ENCODE measurements at regions not wholly inside any gene's neighbourhood (a gene's known extent, or its start where the extent isn't known, plus 50 kb on each side); places are given as distances from the start of the nearest gene placed in this dataset.

DNA sequence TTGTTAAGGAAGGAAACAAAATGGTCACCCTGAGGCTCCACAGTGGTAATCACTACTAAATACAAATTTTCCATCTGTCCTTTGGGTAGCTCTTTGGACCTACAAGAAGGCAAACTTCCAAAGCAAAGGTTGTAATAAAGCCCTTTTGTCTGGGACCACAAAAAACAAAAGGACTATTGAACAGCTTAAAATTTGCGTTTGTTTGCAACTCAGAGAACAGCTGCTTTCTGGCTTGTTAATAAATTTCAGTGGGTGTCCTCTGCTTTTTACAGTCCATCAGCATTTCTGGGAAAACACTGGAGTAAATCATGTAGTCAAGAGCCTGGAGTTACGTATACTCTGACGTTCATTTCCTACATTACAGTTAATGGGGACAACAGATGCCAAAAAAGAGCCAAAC, 439.7 kb upstream of the DIAPH2 start:
- H4K20me1 ChIP-seq (ENCODE audit: low read length): no peaks in the 10 kb centered on the region
- H3K27ac ChIP-seq (ENCODE audit: low read length): no peak overlapping the region
- BruUV-seq (replicated peaks): no TSS peak
- ChIA-PET CTCF (no interaction called here), POLR2A (ENCODE audit: unreplicated experiment) (no interaction called here)
- H3K4me1 ChIP-seq (ENCODE audit: insufficient read depth, low read length): no peaks in the 10 kb centered on the region
- H3K9ac ChIP-seq (ENCODE audit: low read length): no peak overlapping the region
- no peaks in the 10 kb centered on the region for H3K9me3 ChIP-seq (ENCODE audit: low read length)
- DNase-seq (no peak), ATAC-seq (no peak)
- no peak overlapping the region for H3K4me3 ChIP-seq (ENCODE audit: low read length)
- no peak overlapping the region for H3K4me2 ChIP-seq (ENCODE audit: low read length)
- H3K79me2 ChIP-seq (ENCODE audit: low read length): no peaks in the 10 kb centered on the region
- H3K9me2 ChIP-seq (replicated peaks; ENCODE audit: low read length): no peaks in the 10 kb centered on the region
- intact Hi-C loops (cut with micrococcal nuclease): no loop called here
- no peaks in the 10 kb centered on the region for H3F3A ChIP-seq (ENCODE audit: low read length, unreplicated experiment)
- no peaks in the 10 kb centered on the region for H3K36me3 ChIP-seq (ENCODE audit: low read depth, low read length)
- TF ChIP-seq, protein P1, sequence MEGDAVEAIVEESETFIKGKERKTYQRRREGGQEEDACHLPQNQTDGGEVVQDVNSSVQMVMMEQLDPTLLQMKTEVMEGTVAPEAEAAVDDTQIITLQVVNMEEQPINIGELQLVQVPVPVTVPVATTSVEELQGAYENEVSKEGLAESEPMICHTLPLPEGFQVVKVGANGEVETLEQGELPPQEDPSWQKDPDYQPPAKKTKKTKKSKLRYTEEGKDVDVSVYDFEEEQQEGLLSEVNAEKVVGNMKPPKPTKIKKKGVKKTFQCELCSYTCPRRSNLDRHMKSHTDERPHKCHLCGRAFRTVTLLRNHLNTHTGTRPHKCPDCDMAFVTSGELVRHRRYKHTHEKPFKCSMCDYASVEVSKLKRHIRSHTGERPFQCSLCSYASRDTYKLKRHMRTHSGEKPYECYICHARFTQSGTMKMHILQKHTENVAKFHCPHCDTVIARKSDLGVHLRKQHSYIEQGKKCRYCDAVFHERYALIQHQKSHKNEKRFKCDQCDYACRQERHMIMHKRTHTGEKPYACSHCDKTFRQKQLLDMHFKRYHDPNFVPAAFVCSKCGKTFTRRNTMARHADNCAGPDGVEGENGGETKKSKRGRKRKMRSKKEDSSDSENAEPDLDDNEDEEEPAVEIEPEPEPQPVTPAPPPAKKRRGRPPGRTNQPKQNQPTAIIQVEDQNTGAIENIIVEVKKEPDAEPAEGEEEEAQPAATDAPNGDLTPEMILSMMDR (conservative IDR thresholded peaks at IDR 0.05; ENCODE audit: low read depth, low read length): no peak
- no peak for TF ChIP-seq EZH2phosphoT487 (IDR thresholded peaks at IDR 0.05; ENCODE audit: borderline replicate concordance, low read length)
- no peak for TF ChIP-seq EZH2 (IDR thresholded peaks at IDR 0.05; ENCODE audit: low read length, unreplicated experiment)
- H3K27me3 ChIP-seq (ENCODE audit: low read length): no peaks in the 10 kb centered on the region
- no peak overlapping the region for H2AFZ ChIP-seq (ENCODE audit: low read length)

DNA sequence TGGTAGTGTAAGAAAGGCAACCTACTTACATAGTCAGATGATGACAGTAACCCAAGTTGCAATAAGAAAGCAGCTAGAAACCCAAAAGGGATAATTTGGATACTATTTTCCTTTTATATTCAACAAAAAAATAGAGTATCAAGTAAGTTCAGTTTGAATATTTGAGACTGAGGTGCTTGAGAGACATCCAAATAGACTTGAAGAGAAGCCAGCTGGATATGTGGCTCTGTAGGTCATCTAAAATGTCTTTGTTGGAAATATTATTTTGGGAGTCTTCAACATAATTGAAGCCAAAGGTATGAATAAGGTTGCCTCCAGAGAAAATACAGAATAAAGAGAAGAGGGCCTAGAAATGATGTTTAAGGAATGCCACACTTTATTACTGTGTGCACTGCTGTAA, 438.2 kb upstream of the DIAPH2 start:
- POLR2A ChIA-PET (ENCODE audit: unreplicated experiment): no interaction called here

More for the DNA sequence above, 438.2 kb upstream of the DIAPH2 start:
- BruUV-seq (replicated peaks): no TSS peak
- Histone ChIP-seq H3K9me3 (ENCODE audit: low read length) (no peaks in the 10 kb centered on the region), H3K36me3 (ENCODE audit: low read depth, low read length) (no peaks in the 10 kb centered on the region), H3K27me3 (ENCODE audit: low read length) (no peaks in the 10 kb centered on the region), H3K27ac (ENCODE audit: low read length) (no peak overlapping the region), H2AFZ (ENCODE audit: low read length) (no peak overlapping the region), H3K79me2 (ENCODE audit: low read length) (no peaks in the 10 kb centered on the region), H3K9me2 (replicated peaks; ENCODE audit: low read length) (no peaks in the 10 kb centered on the region), H3F3A (ENCODE audit: low read length, unreplicated experiment) (no peaks in the 10 kb centered on the region), H3K4me2 (ENCODE audit: low read length) (no peak overlapping the region), H3K9ac (ENCODE audit: low read length) (no peak overlapping the region), H4K20me1 (ENCODE audit: low read length) (no peaks in the 10 kb centered on the region), H3K4me1 (ENCODE audit: insufficient read depth, low read length) (no peaks in the 10 kb centered on the region), H3K4me3 (ENCODE audit: low read length) (no peak overlapping the region)
- DNase-seq (no peak), ATAC-seq (no peak)
- intact Hi-C loops (cut with micrococcal nuclease): no loop called here
- TF ChIP-seq EZH2phosphoT487 (IDR thresholded peaks at IDR 0.05; ENCODE audit: borderline replicate concordance, low read length) (no peak), EZH2 (IDR thresholded peaks at IDR 0.05; ENCODE audit: low read length, unreplicated experiment) (no peak)
- CTCF ChIA-PET: no interaction called here
